SIG-M5 treated with dmso at 0.1 percent for 504 hours (cell line): ENCODE measurements at regions not wholly inside any gene's neighbourhood (a gene's known extent, or its start where the extent isn't known, plus 50 kb on each side); places are given as distances from the start of the nearest gene placed in this dataset.

Experiments
- DNase-seq: peaks from one replicate; lab custom pipeline; 2025; ENCODE audit not compliant: unreplicated experiment; lab: John Stamatoyannopoulos, UW

DNA sequence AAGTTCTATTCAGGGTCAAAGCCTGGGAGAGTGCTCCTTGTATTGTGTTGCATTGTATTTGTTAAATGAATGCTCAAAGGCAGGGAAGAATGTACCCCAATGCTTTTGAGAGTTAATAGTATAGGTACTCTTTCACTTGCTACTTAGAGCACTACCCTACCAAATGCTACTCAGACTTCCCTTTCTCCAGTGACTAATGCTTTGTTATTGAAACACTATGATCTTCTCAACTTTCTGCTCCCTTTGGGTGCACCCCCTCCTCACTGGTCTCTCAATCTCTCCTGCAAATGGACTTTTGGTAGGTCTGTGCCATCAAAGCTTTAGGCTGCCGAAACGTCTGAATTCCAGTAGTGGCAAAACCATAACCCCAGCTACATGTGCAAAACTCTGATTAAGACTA lies 177.7 kb upstream of the AHR start:
- DNase-seq: peak; percentile 26

- no peak for DNase-seq
Measured at GRCh38 chr7:17121671-17122070, 176.8 kb upstream of the AHR start.

DNA sequence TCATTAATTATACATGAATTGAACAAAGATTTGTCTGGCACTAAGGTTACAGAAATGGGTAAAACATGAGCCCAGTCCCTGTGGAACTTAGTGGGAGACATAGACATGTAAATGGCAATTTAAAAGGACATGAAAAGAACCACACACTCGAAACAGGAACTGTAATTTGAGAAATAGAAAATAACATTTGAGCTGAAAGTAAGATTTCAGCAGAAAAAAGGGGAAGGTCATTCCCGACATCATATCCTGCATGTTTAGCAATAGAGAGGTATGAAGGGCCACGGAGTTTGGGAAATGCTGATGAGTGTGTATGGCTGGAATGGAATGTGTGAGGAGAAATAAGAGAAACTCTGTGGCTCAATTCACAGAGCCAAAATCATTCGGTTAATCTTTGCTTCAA lies 175.4 kb upstream of the AHR start:
- DNase-seq: peak; percentile 84

DNA sequence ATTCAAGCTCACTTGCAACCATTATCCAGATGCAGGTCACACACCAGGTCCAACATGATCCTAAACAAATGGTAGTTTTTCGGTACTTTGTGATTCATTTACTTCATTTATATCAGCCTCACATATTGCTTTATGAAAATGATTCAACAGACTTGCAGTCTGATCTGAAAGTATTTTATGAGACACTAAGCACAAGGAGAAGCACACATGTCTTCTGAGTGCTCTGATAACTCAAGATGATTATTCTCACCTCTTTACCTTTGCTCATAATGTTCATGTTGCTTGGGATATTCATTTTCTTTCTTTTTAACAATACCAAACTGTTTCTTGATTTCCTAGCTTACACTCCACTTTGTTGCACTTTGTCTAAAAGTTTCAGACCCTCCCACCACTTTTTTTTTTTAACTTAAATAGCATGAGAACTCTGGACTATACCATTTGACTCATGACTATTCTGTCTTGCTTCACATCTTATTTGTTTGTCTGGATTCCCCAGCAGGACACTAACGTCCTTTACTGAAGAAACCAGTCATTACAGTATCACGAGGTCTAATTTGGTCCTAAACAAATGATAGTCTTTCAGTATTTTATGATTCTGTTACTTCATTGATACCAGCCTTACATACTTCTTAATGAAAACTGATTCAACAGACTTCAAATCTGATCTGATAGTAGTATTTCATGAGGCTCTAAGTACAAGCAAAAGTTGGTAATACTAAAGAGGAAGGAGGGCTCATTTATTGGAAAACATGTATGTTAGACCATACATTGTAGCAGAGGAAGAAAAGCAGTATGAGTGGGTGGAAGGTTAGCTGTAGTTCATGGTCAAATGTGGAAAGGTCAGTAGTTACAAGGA lies 171.8 kb upstream of the AHR start:
- DNase-seq: no peak

DNA sequence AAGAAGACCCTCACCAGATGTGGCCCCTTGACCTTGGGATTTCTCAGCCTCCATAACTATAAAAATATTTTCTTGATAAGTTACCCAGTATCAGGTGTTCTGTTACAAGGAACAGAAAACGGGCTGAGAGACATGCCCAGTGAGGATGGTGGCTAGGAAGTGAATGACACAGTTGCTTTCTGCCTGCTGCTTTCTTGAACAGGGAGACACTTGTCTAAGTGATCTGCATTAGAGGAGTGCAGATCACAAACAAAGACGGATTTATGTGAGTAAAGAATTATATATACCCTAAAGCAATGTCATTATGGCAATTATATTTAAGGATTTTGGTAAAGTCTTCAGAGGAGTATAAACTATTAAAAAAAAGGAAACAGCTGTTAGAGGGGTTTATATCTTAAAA lies 169.2 kb upstream of the AHR start:
- DNase-seq: no peak

DNA sequence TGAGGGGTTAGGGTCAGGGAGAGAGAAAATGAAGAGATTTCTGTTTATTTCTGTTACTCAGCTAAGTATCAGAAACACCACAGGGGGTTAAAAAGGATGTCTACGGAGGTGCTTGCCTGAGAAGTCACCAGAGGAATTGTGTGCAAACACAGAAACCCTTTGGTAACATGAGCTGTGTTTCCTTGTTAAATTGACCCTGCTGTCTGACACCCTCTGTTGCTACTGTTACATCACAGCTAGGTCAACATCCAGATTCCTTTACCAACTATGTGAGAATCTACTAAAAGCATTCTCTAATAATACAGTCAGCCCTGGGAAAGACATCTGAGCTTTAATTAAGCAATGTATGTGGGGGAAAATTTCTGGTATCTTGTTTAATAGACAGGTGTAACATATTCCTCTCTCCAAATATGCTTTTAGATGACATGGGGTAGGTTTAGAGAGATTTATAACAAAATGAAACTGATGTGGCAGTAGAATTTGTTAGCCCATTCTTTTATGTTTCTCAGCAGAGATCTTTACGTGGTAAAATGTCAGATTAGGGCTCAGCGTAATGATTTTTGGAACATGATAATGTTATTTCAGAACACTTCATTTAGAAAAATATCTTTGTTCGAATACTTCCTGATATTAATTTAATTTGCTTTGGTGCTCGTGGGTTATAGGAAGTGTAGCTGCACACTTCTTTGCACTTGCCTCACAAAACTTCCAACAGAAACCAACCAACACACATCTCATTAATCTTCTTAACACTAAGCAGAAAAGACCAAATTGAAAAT lies 168.0 kb upstream of the AHR start:
- peak; percentile 70 for DNase-seq

GRCh38 chr7:17131060-17131345 lies 167.4 kb upstream of the AHR start:
- DNase-seq: no peak

DNA sequence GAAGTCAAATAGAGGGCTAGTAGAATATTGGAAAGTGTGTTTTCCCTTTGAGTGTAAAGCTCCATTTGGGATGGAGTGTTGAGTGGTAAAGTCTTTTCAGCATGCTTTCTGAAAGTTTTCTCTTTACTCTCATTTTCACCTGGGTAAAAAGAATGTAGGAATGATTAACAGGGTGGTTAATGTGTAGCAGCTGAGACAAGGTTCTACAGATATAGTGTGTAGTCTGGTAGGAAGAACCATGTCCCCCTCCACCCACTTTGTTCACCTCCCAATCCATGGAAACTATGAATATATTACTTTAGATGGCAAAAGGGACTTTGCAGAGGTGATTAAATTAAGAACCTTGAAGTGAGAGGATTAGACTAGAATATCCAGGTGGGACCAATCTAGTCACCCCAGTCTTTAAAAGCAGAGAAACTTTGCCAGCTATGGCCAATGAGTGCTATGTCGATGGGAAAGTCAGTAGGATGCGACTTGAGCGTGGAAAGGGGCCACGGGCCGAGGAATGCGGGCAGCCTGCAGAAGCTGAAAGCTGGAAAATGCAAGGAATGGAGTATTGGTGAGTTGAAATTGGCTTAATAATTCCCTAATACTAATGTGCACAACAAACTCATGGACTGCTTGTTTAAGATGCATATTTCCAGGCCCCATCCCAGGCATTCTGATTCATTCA lies 166.3 kb upstream of the AHR start:
- DNase-seq: no peak

- no peak for DNase-seq
Measured at GRCh38 chr7:17132726-17133125, 165.7 kb upstream of the AHR start.

DNA sequence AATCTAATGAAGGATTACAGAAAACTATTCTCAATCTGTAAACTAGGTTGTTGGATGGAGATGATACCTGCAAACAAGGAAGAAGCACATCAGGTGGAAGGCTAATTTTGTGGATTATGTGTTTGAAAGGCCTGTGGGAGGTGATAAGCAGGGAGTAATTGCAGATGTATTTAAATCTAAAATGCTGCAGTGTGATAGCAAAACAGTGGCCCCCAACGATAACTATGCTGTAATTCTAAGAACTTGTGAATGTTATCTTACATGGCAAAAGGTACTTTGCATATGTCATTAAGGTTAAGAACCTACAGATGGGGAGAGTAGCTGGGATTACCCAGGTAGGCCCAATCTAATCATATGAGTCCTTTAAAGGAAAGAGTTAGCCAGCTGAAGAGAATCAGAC lies 164.5 kb upstream of the AHR start:
- DNase-seq: no peak

DNA sequence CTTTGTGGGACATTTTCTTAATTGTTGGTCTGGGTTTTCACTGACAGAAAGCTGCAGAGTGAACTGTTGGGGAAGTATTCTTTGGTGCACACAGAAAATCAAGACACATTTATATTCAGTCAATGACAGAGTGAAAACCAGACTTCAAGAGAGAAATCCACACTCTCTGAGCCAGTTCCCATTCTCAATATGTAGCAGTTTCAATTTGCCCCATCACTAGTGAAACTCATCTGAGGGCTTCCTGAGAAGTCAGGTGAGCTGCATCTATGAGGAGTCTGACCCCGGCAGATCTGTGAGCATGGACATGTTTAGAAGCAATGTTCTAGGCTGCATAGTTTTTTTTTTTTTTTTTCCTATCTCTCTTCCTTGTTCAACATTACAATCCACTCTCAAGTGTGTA lies 163.7 kb upstream of the AHR start:
- no peak for DNase-seq

GRCh38 chr7:17136126-17136525 lies 162.3 kb upstream of the AHR start:
- no peak for DNase-seq

DNA sequence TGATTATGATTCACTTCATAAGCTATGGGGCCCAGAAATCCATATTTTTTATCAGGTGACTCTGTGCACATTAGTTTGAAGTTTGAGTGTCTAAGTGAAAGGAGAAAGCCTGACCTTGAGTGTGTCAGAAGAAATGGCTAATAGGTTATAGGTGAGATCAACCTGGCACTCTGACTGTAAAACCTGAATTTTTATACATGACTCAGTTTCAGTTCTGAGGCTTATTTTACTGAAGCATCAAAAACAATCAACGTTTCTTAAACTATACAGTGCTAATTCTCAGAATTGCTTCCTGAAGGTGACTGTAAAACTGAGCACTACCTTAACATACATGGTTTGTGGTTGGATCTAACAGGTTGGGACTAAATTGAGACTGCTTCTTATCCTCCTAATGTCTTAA lies 159.4 kb upstream of the AHR start:
- no peak for DNase-seq

- no peak for DNase-seq
Measured at GRCh38 chr7:17140406-17140805, 158.0 kb upstream of the AHR start.

GRCh38 chr7:17142831-17143541 lies 155.5 kb upstream of the AHR start:
- DNase-seq: no peak

GRCh38 chr7:17144322-17144721 lies 154.1 kb upstream of the AHR start:
- peak; percentile 41 for DNase-seq

- no peak for DNase-seq
Measured at GRCh38 chr7:17146621-17147020, 151.8 kb upstream of the AHR start.

- no peak for DNase-seq
Measured at GRCh38 chr7:17147409-17147808, 151.0 kb upstream of the AHR start.

- DNase-seq: peak; percentile 81
Measured at GRCh38 chr7:17150018-17150417, 148.4 kb upstream of the AHR start.

- peak; percentile 94 for DNase-seq
Measured at GRCh38 chr7:17152721-17153120, 145.7 kb upstream of the AHR start.

DNA sequence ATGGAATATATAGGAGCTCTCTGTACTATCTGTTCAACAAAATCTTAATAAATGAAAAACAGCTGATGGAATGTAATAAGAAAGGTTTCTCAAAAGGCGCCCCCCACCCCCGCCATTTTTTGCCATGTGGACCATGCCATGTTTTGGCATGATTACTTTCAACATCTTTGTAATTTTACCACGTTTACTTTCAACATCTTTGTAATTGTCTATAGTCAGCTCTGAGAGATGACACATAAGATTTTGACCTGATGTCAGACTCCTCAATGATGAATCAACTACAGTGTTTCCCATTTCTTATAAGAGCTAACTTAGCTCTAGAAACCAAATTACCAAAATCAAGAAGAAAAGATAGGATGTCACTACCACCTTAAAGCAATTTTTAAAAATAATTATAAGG lies 144.9 kb upstream of the AHR start:
- peak; percentile 12 for DNase-seq
